ENCODE measurements at regions not wholly inside any gene's neighbourhood (a gene's known extent, or its start where the extent isn't known, plus 50 kb on each side); places are given as distances from the start of the nearest gene placed in this dataset.

DNA sequence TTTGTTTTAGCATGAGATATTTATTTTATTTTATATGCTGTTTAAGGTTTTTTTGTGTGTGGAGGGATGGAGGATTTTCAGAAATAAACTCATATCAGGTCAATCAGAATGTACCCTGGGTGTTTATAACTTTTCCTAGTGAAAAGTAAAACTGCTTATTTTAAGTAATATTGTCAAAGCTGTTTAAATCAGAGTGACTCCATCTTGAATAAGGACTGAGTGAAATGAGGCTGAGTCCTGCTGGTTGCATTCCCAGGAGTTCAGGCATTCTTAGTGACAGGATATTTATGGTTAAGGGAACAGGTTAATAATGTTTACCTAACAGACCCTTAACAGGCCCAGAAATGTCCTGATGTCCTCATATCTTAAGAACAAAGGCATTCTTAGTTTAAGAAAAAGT is 1160.9 kb upstream of the PCDH7 start:
- Histone ChIP-seq H3K4me1 (ENCODE audit: insufficient read depth, low read length, poor library complexity, severe bottlenecking) (no peaks in the 10 kb centered on the region), H2AFZ (ENCODE audit: low read length) (no peak overlapping the region), H3K4me3 (ENCODE audit: low read depth, low read length, poor library complexity, severe bottlenecking) (no peak overlapping the region), H3K4me2 (ENCODE audit: low read length) (no peak overlapping the region), H3K27ac (ENCODE audit: low read depth, low read length, poor library complexity, severe bottlenecking) (no peak overlapping the region), H3K9me2 (ENCODE audit: insufficient read depth, low read length) (no peaks in the 10 kb centered on the region), H3K36me3 (ENCODE audit: insufficient read depth, low read length) (no peaks in the 10 kb centered on the region), H3K9me3 (ENCODE audit: low read length) (no peaks in the 10 kb centered on the region), H3K79me2 (ENCODE audit: insufficient read depth, low read depth, low read length) (no peaks in the 10 kb centered on the region), H4K20me1 (ENCODE audit: insufficient read depth, low read length) (no peaks in the 10 kb centered on the region)
- BruUV-seq (replicated peaks): no TSS peak
- POLR2A ChIA-PET: no interaction called here
- CTCF ChIA-PET (ENCODE audit: unreplicated experiment): no interaction called here
- DNase-seq (ENCODE audit: low spot score): no peak
- TF ChIP-seq, protein P1, sequence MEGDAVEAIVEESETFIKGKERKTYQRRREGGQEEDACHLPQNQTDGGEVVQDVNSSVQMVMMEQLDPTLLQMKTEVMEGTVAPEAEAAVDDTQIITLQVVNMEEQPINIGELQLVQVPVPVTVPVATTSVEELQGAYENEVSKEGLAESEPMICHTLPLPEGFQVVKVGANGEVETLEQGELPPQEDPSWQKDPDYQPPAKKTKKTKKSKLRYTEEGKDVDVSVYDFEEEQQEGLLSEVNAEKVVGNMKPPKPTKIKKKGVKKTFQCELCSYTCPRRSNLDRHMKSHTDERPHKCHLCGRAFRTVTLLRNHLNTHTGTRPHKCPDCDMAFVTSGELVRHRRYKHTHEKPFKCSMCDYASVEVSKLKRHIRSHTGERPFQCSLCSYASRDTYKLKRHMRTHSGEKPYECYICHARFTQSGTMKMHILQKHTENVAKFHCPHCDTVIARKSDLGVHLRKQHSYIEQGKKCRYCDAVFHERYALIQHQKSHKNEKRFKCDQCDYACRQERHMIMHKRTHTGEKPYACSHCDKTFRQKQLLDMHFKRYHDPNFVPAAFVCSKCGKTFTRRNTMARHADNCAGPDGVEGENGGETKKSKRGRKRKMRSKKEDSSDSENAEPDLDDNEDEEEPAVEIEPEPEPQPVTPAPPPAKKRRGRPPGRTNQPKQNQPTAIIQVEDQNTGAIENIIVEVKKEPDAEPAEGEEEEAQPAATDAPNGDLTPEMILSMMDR (conservative IDR thresholded peaks at IDR 0.05; ENCODE audit: low read length): no peak
- no peak for TF ChIP-seq EZH2phosphoT487 (IDR thresholded peaks at IDR 0.05; ENCODE audit: borderline replicate concordance, low read depth, low read length)
- intact Hi-C loops (cut with micrococcal nuclease; ENCODE audit: unreplicated experiment): no loop called here

DNA sequence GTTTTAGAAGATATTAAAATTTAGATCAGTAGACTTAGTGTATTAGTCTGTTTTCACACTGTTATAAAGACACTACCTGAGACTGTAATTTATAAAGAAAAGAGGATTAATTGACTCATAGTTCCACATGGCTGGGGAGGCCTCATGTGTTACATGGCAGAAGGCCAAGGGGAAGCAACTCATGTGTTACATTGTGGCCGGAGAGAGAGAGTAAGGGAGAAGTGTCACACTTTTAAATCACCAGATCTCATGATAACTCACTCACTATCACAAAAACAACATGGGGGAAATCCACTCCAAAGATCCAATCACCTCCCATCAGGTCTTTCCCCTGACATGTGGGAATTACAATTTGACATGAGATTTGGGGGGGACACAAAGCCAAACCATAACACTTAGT is 1159.7 kb upstream of the PCDH7 start:
- Histone ChIP-seq H3K4me1 (ENCODE audit: insufficient read depth, low read length, poor library complexity, severe bottlenecking) (no peaks in the 10 kb centered on the region), H3K9me2 (ENCODE audit: insufficient read depth, low read length) (no peaks in the 10 kb centered on the region), H3K27ac (ENCODE audit: low read depth, low read length, poor library complexity, severe bottlenecking) (no peak overlapping the region), H3K4me2 (ENCODE audit: low read length) (no peak overlapping the region), H2AFZ (ENCODE audit: low read length) (no peak overlapping the region), H3K4me3 (ENCODE audit: low read depth, low read length, poor library complexity, severe bottlenecking) (no peak overlapping the region), H3K9me3 (ENCODE audit: low read length) (no peaks in the 10 kb centered on the region), H3K79me2 (ENCODE audit: insufficient read depth, low read depth, low read length) (no peaks in the 10 kb centered on the region), H4K20me1 (ENCODE audit: insufficient read depth, low read length) (no peaks in the 10 kb centered on the region), H3K36me3 (ENCODE audit: insufficient read depth, low read length) (no peaks in the 10 kb centered on the region)
- intact Hi-C loops (cut with micrococcal nuclease; ENCODE audit: unreplicated experiment): no loop called here
- ChIA-PET CTCF (ENCODE audit: unreplicated experiment) (no interaction called here), POLR2A (no interaction called here)
- no TSS peak for BruUV-seq (replicated peaks)
- TF ChIP-seq, protein P1 (conservative IDR thresholded peaks at IDR 0.05; ENCODE audit: low read length): no peak
- no peak for TF ChIP-seq EZH2phosphoT487 (IDR thresholded peaks at IDR 0.05; ENCODE audit: borderline replicate concordance, low read depth, low read length)
- no peak for DNase-seq (ENCODE audit: low spot score)

DNA sequence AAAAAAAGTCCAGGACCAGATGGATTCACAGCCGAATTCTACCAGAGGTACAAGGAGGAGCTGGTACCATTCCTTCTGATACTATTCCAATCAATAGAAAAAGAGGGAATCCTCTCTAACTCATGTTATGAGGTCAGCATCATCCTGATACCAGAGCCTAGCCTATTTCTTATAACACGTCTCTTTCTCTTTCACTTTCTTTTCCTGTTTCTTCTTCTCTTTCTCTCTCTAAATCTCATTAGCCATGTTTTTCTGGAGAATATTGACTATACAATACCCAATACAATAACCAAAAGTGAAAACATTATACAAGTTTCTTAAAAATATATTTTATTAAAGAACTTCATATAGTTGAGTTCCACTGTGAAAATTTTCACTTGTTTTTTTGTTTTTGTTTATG is 1154.9 kb upstream of the PCDH7 start:
- Histone ChIP-seq H3K4me3 (ENCODE audit: low read depth, low read length, poor library complexity, severe bottlenecking) (no peak overlapping the region), H3K36me3 (ENCODE audit: insufficient read depth, low read length) (no peaks in the 10 kb centered on the region), H3K4me1 (ENCODE audit: insufficient read depth, low read length, poor library complexity, severe bottlenecking) (no peaks in the 10 kb centered on the region), H3K9me2 (ENCODE audit: insufficient read depth, low read length) (no peaks in the 10 kb centered on the region), H3K79me2 (ENCODE audit: insufficient read depth, low read depth, low read length) (no peaks in the 10 kb centered on the region), H3K9me3 (ENCODE audit: low read length) (no peaks in the 10 kb centered on the region), H2AFZ (ENCODE audit: low read length) (no peak overlapping the region), H4K20me1 (ENCODE audit: insufficient read depth, low read length) (no peaks in the 10 kb centered on the region), H3K27ac (ENCODE audit: low read depth, low read length, poor library complexity, severe bottlenecking) (no peak overlapping the region), H3K4me2 (ENCODE audit: low read length) (no peak overlapping the region)
- intact Hi-C loops (cut with micrococcal nuclease; ENCODE audit: unreplicated experiment): no loop called here
- CTCF ChIA-PET (ENCODE audit: unreplicated experiment): no interaction called here
- POLR2A ChIA-PET: no interaction called here
- no TSS peak for BruUV-seq (replicated peaks)
- no peak for DNase-seq (ENCODE audit: low spot score)
- TF ChIP-seq EZH2phosphoT487 (IDR thresholded peaks at IDR 0.05; ENCODE audit: borderline replicate concordance, low read depth, low read length): no peak
- TF ChIP-seq, protein P1 (conservative IDR thresholded peaks at IDR 0.05; ENCODE audit: low read length): no peak
